ENCODE measurements at regions not wholly inside any gene's neighbourhood (a gene's known extent, or its start where the extent isn't known, plus 50 kb on each side); places are given as distances from the start of the nearest gene placed in this dataset.
A peak's percentile ranks its signal among the peaks of the same experiment; 100 is the strongest.

DNA sequence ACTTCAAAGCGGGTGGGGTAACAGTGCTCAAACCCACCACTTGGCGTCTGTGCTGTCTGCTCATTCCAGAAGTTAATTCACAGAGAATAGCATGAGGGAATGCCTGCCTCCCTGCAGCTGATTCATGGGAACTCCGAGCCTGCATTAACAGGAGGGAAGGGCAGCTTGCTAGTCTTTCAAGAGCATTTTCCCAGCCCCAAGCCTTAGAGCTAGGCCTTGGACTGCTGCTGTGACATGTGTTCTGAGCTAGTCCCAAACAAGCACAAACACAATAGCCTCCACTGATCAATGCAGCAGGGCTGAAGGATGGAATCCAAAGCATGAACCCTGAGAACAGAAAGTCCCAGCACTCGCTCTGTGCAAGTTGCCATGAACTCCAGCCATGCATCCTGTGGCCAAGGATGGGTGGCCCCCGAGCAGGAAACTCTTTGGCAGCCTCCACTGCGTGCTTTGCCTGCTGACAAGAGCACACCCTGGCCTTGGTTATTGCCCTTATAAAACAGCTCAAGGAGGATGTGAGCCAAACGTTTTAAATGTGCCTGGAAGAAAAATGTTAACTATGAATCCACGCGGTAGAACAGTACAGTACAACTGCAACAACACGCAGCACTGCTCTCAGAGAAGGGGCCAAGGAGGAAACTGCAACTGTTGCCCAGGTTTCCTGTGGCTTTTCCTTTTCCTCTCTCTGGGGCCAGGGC is 653.1 kb upstream of the KLF4 start:
- peak in 1 of 3 experiments; percentile 17 for TF ChIP-seq CTCF (optimal IDR thresholded peaks at IDR 0.05 in 1 of 3, IDR thresholded peaks at IDR 0.05 in 1 of 3, conservative IDR thresholded peaks at IDR 0.05 in 1 of 3; ENCODE audit: extremely low read depth in 1 of 3, insufficient read depth in 2 of 3, low read length in 3 of 3)
- TF ChIP-seq EZH2 (IDR thresholded peaks at IDR 0.05; ENCODE audit: low read length) = no peak

Data from keratinocyte (primary cell).